DMS53 treated with DMSO at 0.1 percent for 48 hours (cell line): ENCODE measurements at regions not wholly inside any gene's neighbourhood (a gene's known extent, or its start where the extent isn't known, plus 50 kb on each side); places are given as distances from the start of the nearest gene placed in this dataset.

ENCODE experiments used
- DNase-seq: peaks from one replicate; lab custom pipeline; 2025; ENCODE audit not compliant: unreplicated experiment; lab: John Stamatoyannopoulos, UW

DNA sequence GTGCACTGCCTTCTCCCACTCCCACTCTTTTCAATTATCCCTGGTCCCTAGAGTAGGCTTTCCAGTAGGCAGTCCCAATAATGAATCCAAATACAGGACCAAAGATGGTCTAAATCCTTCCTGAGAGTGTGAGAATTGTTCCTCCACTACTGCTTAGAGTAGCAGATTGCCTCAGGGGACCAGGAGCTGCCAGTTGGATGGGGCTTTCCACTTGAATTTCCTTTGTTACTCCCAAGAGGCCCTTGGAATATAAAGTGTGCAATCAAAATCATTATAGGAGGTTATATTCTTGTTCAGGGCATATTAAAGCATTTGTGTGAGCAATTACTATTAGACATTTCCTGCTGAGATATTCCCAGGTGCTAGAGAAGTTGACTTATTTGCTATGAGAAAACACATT is 156.6 kb upstream of the TLL1 start:
- DNase-seq: no peak

DNA sequence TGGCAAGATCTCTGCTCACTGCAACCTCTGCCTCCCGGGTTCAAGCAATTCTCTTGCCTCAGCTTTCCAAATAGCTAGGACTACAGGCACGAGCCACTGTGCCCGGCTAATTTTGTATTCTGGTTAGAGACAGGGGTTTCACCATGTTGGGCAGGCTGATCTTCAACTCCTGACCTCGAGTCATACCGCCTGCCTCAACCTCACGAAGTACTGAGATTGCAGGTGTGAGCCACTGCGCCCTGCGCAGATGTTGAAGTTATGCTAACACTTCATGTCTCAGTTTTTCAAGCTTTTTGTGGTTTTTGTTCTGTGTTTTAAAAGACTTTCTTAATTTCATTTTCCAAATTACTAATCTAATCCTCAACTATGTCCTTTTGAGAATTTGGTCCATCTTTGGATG is 154.4 kb upstream of the TLL1 start:
- no peak for DNase-seq

DNA sequence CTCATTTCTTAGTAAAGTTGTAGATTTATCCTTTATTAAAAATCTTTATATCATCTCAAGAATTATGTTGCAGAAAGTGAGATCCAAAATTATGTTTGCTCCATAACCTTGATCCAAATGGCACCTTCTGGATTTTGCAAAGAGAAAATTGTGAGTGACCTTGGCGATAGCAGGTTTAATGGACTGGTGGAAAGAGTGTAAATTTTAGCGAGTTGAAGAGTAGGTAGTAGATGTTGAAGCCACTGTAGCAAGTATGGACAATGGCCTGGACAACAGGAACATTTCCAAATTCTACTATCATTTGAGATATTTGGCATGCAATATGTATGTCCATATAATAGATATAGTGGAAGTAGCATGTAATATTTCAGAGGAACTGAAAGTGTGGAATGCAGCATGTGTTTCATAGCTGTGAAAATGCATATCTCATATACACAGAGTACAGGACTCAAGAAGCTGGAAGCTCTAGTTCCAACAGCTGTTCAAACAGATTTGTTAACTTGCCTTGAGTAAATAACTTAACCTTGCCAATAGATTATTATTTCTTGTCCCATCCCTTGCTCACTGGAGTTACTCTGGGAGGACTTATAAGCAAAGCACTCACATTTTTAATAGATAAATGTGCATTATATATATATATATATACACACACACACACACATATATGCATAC is 152.5 kb upstream of the TLL1 start:
- peak; percentile 42 for DNase-seq

DNA sequence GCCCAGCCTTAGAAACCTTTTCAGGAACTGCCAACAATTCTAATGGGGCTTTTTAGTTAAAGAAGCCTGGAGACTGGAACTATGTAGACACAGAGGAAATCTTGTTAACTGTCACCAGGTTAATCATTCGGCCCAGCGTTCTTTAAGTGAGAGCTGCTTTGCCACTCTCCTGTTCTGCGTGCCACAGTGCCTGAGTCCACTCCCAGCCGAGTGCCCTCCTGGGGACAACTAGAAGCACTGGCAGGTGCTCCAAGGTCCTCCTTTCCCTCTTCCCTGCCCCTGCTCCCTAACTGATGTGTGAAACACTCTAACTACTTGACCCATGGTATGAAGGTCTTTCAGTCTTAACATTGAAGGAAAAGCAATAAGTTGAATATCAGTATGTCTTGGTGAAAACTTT is 151.2 kb upstream of the TLL1 start:
- no peak for DNase-seq

DNA sequence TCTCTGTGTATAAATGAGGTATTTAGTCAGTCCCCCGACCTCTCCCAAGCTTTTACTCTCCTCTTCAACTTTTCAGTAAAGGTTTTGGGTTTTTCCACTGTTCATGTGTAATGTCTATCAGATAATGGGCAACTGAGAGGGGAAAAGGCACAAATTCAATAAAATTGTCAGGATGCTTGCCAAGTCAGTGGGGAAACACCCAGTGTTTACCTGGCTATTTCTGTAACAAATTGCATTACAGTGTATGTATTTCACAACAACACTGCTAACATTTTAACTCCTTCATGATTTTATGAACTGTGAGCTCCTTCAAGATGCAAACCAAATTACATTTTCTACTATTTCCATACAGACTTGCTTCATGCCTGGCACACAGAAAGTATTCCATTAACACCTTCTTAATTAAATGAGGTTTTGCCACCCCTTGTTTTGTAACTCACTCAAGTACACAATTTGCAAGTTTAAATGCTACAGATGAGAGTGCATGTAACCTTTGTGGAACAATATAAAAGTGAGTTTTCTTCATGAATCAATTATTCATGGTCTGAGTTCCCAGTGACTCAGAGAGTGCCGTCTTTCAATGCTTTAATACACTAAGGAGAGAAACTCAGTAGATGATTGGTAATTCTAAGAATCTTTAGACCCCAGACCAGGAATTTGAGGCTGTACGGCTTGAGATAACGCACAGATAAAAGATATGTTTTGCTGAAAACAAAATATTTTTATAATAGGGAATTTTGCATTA is 149.8 kb upstream of the TLL1 start:
- no peak for DNase-seq

DNA sequence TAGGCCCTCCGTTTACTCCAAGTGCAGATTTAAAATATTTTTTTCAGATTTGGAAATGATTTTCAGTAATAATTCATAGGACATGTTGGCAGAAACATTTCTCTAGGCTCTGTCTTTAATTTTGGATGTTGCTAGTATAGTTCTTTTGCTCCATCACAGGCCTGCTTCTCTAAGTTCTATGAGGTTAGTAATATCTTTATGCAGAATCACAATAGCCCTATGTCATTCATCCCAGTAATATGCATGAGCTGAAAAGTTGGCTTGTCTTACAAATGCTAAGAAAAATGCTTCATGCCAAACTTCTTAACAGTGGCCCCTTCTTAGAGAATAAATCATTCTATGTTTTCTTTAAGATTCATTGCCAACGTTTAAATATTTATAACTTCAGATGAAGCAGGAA is 148.3 kb upstream of the TLL1 start:
- DNase-seq: no peak

DNA sequence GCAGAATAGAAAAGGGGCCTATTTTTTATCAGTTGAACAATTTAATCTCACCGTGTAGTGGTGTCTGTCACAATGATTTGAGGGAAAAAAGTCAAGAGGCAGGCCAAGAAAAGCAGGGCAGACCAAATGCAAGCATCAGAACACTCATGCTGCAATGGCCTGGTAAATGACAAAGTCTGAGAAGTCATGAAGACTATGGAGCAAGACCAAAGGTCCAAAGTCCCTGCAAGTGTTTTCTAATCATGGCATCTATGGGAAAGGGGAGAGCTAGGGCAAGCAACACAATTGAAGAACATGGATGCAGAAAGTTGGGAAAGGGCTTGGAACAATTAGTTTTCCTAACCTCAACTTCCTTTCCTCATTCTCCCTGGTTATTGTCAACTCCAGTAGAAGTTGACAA is 147.7 kb upstream of the TLL1 start:
- no peak for DNase-seq

DNA sequence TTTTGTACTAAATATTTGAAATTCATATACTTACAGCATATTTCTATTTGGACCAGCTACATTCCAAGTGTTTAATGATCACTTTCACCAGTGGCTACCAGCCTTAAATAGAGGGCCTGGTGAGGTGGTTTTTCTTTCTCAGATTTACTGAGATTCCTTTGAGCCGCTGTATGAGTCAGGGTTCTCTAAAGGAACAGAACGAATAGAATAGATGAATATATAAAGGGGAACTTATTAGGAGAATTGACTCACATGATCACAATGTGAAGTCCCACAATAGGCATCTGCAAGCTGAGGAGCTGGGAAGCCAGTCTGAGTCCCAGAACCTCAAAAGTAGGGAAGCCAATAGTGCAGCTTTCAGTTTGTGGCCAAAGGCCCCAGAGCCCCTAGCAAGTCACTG is 146.2 kb upstream of the TLL1 start:
- DNase-seq: no peak

DNA sequence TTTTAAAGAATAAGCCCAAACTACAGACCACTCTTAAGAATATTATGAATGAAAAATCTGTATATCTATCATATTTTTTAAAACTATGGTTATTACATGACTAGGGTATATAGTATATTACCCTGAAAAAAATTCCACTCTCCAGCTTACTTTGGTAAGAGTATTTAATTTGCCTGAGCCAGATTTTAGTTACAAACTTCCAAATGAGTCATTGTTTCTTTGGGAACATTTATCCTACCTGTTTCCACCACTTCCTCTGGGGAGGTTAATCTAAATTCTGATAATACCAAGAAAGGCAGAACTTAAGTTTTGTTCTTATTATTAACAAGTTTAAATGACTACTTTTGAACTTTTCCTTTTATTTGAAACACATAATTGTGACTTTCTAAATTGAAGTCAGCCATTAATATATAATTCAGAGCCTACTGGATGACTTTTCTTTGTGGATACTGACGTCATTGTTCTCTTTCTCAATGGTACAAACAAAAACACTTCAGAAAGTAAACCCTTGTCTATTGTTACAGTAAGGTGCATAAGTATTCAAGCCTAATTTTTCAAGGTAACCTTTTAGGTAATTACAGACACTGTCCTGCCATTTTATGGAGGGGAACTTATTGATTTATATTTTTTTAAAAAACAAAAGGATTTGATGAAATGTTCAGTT is 135.6 kb upstream of the TLL1 start:
- no peak for DNase-seq

DNA sequence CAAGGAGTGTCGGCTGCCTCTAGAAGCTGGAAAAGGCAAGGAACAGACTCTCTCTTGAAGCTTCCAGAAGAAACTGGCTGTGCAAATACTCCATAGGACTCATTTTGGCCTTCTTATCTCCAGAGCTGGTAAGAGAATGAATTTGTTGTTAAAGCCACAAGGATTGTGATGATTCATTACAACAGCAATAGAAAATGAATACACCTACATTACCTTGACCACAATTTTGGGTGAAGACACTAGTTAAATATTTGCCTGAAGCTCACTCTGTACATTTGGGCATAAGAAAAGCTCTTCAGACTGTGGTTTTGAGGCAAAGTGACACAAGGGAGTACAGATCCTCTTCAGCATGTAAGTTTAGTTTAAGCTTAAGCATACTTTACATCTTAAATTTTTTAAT is 134.5 kb upstream of the TLL1 start:
- DNase-seq: no peak

DNA sequence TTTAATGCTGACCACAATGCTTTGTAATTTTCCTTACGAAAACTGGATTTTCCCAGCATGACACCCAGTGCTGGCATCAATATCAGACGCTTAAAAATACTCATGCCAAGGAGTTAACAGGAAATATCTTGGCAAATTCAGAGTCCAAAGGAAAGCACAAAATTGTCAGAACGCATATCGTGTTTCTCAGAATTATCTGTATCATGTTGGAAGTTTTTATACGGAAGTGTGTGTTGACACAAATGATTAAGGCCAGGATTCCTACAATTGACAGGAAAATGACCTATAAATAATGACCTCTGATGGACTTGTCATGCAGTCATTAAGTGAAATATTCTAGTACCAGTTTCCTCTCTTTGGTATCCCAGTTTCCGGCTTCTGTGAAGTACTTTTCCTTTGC is 132.1 kb upstream of the TLL1 start:
- no peak for DNase-seq

DNA sequence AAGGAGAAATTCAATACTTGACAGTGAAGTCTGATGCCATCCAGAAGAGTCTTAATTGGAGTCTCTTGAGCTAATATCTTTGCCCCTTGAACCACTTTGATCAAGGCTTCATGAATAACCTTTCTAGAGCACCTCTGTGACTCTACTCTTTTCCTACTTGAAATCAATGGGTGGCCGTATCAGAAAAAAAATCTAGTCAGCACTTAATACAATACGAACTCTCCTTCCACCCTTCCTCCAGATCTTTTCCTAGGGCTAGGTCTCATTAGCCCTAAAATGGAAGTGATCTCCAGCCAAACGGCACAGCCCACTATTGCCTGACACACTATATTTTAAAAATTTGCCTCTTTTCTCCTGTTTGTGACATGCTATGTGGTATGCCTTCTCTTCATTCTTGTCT is 129.6 kb upstream of the TLL1 start:
- no peak for DNase-seq

DNA sequence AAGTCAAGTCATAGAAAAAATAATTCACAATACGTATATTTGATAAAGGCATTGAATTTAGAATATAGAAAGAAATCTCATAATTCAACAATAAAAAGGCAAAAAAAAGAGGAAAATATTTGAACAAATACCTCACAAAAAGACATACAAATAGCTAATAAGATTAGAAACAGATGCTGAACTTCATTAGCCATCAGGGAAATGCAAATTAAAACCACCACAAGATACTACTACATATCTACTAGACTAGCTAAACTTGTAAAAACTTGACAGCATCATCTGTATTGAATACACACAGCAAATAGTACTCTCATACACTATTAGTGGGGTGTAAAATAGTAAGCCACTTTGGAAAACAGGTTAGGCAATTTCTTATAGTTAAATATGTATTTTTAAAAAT is 128.7 kb upstream of the TLL1 start:
- no peak for DNase-seq

DNA sequence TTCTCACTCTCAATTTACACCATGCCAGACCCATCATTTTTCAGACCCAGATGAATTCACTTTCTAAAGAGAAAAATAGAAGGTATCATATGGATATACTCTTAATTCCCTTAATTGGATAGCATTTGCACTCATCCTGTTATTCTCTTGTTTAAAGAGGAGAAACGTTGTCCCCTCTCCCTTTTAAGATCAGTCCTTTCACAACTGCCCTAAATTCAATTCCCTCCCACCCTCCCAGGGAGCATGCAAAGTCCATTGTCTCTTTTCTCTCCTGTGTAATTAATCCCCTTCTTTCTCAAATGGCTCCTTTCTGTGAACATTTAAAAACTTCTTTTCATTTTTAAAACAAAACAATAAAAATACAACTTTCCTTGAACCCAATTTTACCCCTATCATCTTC is 124.7 kb upstream of the TLL1 start:
- no peak for DNase-seq

DNA sequence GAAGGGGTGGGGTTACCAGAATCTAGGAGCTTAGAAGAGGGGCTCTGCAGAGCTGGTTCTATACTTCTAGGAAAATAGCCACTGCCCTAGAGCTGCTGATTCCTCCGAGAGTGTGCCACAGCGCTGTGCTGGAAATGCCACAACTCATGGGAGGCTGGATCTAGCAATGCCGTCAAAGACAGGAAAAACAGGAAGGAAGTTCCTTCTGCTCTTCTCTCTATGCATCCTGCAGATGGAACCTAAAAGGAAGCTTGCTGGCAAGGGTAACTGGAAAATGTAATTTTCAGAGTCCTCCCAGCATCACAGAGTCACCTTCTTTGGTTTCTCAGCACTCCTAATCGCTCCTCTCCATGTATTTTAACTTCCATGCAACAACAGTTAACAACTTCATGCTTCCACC is 121.2 kb upstream of the TLL1 start:
- no peak for DNase-seq

DNA sequence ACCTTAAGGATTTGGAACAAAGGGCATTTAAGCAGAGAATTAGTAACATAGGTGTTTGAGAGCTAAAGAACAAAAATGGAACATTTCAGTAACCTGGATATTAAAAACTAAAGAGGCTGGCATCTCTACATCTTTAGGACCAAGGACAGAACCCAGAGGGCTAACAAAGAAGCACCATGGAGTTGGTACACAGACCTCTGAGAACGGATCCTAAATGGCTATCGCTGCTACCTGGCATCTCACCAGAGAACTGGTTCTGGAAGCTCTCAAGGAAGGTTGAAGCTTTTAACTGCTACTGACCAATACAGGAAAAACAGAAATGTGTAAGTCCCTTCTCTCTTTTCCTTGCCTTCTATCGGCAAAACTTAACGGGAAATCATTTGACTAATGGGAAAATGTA is 118.4 kb upstream of the TLL1 start:
- DNase-seq: no peak

DNA sequence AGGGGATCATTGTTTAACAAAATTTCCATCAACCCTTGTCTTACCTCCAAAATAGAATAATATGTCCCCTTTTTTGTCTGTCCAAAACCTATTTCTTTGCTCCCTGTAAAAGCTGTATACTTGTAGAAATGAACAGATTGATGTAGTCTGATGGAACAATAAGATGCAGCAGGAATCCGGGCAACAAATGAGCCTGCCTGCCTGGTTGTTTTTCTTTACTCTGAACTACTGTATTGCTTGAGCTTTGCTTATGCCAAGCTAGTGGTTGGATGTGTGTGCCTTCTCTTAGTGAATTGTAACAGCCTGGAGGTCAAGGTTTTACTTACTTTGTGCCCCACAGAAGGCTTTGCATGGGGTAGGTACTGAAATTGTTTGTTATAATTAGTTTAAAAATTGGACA is 116.2 kb upstream of the TLL1 start:
- DNase-seq: no peak

DNA sequence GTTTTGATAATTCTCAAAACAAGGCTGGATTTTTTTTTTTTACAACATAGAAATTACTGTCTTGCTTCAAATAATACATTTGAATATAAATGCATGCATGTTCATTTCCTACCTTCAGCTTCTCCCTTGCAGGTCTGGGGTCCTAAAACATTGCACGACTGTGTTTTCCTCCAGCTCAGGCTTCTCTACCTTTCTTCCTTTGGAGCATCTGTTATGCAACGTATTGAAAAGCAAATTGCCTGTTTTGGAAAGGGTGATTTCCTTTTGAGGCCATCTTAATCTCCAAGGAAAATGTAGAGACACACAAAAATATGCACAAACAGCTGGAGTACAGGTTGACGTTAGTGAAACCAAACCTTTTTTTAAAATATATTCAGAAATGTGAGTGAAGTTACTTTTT is 115.6 kb upstream of the TLL1 start:
- no peak for DNase-seq

DNA sequence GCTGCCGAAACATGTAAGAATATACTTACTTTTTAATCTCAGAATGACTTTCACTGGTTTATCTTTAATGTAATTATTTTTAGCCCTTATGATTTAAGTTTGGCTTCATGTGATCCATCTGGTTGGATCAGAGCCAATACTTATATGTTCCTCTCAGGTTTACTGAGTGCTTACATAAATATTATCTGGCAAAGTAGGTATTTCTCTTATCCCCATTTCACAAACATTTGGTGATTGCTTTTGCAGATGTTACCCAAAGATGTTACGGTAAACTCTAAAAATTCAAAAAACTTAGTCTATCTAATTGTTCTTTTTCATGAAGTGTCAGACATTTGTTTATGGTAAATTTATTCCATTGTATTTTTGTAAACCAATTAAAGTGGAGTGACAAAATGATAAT is 115.0 kb upstream of the TLL1 start:
- no peak for DNase-seq

DNA sequence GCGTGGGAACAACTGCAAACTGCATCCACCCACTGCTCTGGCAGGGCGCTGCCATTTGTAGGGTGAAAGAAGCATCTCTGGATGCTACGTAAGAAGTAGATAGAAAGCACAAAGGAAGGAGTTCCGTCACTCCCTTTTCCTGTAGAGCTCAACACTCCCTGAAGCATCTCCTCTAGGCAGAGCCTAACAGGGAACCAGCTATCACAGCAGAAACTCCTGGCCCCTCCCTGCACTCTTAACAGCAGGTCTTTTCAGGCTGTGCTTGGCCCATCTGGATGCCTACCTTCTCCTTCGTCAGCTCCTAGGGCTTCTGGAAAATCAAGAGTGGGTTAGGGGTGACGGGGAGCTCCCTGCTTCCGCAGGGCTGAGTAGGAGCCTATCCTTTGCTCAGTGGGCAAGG is 112.9 kb upstream of the TLL1 start:
- DNase-seq: no peak

DNA sequence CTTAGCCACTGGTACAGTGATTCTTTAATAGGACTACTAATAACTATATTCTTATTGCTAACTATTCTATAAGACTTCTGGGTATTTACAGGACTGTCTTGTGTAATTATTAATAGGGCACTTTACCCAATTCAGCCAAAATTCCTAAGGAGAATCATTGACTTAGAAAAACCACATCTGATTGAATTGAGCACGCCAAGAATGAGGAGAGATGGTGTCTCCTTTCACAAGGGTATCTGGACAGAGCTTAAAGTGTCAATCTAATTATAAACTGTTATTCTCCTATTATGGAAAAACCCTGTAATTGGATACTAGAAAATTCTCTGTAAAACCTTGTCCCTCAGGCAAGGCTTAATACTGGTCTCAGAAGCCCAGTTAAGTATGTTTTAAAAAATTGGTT is 111.1 kb upstream of the TLL1 start:
- DNase-seq: no peak

DNA sequence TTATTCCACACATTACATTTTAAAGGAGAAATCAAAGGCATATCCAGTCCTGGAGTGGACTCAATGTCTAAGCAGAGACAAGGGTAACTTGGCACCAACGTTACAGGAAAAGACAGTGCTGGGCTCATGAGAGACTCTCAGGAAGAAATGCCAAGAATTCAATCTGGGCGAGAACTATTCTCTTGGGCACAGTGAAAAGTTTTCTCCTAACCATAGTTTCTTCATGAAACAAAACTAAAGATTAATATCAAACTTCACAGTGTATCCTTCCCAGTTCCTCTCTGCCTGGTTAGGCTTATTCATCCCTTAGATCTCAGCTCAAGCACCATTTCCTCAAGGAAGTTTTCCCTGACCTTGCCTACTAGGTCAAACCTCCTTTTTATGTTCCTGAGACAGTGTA is 109.4 kb upstream of the TLL1 start:
- no peak for DNase-seq

DNA sequence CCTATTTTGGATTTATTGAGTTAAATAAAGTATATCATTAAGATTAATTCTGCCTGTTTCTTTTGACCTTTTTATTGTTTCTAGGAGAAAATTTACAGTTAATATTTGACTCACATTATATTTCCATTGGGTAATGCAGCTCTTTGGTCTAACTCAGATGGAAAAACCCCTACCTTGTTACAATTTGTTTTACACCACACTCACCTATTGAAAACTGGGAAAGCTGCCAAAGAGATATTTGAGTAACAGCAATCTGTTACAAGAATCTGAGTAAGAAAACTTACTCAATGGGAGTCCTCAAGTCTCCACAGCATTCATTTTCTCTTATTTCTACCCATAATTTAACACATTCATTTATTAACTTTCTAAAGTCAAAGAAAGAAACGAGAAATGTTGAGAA is 108.0 kb upstream of the TLL1 start:
- no peak for DNase-seq
